GM18505 (cell line): ENCODE measurements at regions not wholly inside any gene's neighbourhood (a gene's known extent, or its start where the extent isn't known, plus 50 kb on each side); places are given as distances from the start of the nearest gene placed in this dataset.

Experiments used
- ATAC-seq: cut with Tn5 transposase; IDR thresholded peaks from one replicate; pipeline ENCODE4 v1.9.1; 2021; ENCODE audit not compliant: unreplicated experiment
- POLR2A ChIP-seq: IDR thresholded peaks from 4 replicates; pipeline ENCODE4 v1.6.1; 2011; ENCODE audit warnings: borderline replicate concordance; ENCODE audit not compliant: insufficient read depth, insufficient read length; ENCODE audit errors: extremely low read depth

- ATAC-seq = no peak
- no peak for TF ChIP-seq POLR2A
These were observed 60.6 kb upstream of the AMPD3 start for GRCh38 chr11:10394229-10395101.

GRCh38 chr11:10395166-10395897 is 59.7 kb upstream of the AMPD3 start:
- no peak for TF ChIP-seq POLR2A
- no peak for ATAC-seq

GRCh38 chr11:10396771-10397170 is 58.3 kb upstream of the AMPD3 start:
- TF ChIP-seq POLR2A = no peak
- no peak for ATAC-seq

GRCh38 chr11:10397226-10397987 is 57.7 kb upstream of the AMPD3 start:
- no peak for ATAC-seq

GRCh38 chr11:10398525-10398924 is 56.5 kb upstream of the AMPD3 start:
- no peak for ATAC-seq

More at GRCh38 chr11:10397226-10397987, 57.7 kb upstream of the AMPD3 start:
- TF ChIP-seq POLR2A = no peak

GRCh38 chr11:10400856-10401255 is 54.2 kb upstream of the AMPD3 start:
- no peak for ATAC-seq
- no peak for TF ChIP-seq POLR2A

More at GRCh38 chr11:10398525-10398924, 56.5 kb upstream of the AMPD3 start:
- no peak for TF ChIP-seq POLR2A

- ATAC-seq = no peak
- TF ChIP-seq POLR2A = no peak
These were observed 53.8 kb upstream of the AMPD3 start for GRCh38 chr11:10401256-10401655.

GRCh38 chr11:10401696-10402392 is 53.2 kb upstream of the AMPD3 start:
- ATAC-seq = no peak
- TF ChIP-seq POLR2A = no peak
